Erythroblast (primary cell): ENCODE measurements at regions not wholly inside any gene's neighbourhood (a gene's known extent, or its start where the extent isn't known, plus 50 kb on each side); places are given as distances from the start of the nearest gene placed in this dataset.

Source experiments
- GATA1 ChIP-seq: IDR thresholded peaks from 2 replicates; pipeline ENCODE4 v1.6.1; 2011; ENCODE audit warnings: low read depth, mild to moderate bottlenecking, control low read depth, low read length, moderate library complexity
- POLR2A ChIP-seq: IDR thresholded peaks from 2 replicates; pipeline ENCODE4 v1.6.1; 2011; ENCODE audit warnings: mild to moderate bottlenecking, low read length

DNA sequence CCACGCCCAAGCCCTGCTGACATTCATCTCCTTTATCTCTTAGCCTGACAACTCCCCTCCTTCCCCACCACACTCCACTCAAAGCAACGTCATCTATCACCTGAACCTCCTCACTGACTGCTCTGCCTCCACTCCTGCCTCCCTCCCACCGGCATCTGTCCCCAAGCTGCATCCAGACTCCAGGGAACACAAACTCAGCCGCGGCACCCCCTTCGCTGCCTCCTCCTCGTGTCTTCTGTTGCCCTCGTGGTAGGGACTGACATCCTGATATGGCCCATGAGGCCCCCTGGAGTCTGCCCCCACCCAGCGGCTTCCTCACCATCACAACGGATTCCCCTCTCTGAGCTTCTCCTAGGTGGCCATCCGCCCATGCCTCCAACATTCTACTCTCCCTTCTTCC lies 101.0 kb upstream of the TAS2R1 start:
- TF ChIP-seq POLR2A (no peak), GATA1 (no peak)
